ENCODE measurements at regions not wholly inside any gene's neighbourhood (a gene's known extent, or its start where the extent isn't known, plus 50 kb on each side); places are given as distances from the start of the nearest gene placed in this dataset.

DNA sequence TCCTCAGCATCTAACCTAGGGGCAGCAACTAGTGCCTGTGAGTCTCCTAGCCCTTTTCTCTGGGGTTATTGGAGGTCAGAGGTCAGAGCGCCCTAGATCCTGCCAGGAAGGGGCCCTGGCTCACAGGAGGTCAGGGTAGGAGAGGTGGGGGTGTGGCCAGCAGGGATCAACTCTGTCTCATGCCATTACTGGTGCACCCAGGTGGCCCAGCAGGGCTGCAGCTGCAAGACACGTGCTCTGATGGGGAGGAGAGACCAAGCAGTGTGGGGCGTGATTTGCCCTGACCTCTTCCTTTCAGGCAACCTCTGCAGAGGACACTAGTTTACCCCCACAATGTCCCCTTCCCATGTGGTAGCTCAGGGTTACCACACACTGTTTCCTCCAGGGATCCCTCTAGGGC lies 73.3 kb upstream of the ZNF30 start:
- H3K27me3 ChIP-seq (ENCODE audit: insufficient read depth, poor library complexity, severe bottlenecking) = no peaks in the 10 kb centered on the region
- no peak overlapping the region for H3K4me3 ChIP-seq (replicated peaks; ENCODE audit: insufficient read depth, low read length)
- TF ChIP-seq, protein P1, sequence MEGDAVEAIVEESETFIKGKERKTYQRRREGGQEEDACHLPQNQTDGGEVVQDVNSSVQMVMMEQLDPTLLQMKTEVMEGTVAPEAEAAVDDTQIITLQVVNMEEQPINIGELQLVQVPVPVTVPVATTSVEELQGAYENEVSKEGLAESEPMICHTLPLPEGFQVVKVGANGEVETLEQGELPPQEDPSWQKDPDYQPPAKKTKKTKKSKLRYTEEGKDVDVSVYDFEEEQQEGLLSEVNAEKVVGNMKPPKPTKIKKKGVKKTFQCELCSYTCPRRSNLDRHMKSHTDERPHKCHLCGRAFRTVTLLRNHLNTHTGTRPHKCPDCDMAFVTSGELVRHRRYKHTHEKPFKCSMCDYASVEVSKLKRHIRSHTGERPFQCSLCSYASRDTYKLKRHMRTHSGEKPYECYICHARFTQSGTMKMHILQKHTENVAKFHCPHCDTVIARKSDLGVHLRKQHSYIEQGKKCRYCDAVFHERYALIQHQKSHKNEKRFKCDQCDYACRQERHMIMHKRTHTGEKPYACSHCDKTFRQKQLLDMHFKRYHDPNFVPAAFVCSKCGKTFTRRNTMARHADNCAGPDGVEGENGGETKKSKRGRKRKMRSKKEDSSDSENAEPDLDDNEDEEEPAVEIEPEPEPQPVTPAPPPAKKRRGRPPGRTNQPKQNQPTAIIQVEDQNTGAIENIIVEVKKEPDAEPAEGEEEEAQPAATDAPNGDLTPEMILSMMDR (IDR thresholded peaks at IDR 0.05; ENCODE audit: insufficient read depth, low read length) = no peak
- TF ChIP-seq POLR2AphosphoS5 (IDR thresholded peaks at IDR 0.05; ENCODE audit: low read depth) (no peak), GABPA (IDR thresholded peaks at IDR 0.05; ENCODE audit: low read depth) (no peak), SPI1 (IDR thresholded peaks at IDR 0.05; ENCODE audit: borderline replicate concordance, low read depth) (no peak), REST (IDR thresholded peaks at IDR 0.05; ENCODE audit: insufficient replicate concordance, low read depth) (no peak)
- DNase-seq (ENCODE audit: low read depth in 1 of 2, low spot score in 1 of 2) = no peak
- H3K27ac ChIP-seq (replicated peaks) = no peak overlapping the region

GRCh38 chr19:34852669-34853068 lies 74.0 kb upstream of the ZNF30 start:
- no peak overlapping the region for H3K27ac ChIP-seq (replicated peaks)
- H3K27me3 ChIP-seq (ENCODE audit: insufficient read depth, poor library complexity, severe bottlenecking) = no peaks in the 10 kb centered on the region
- H3K4me3 ChIP-seq (replicated peaks; ENCODE audit: insufficient read depth, low read length) = no peak overlapping the region
- DNase-seq (ENCODE audit: low read depth in 1 of 2, low spot score in 1 of 2) = no peak
- no peak for TF ChIP-seq SPI1 (IDR thresholded peaks at IDR 0.05; ENCODE audit: borderline replicate concordance, low read depth)
- TF ChIP-seq REST (IDR thresholded peaks at IDR 0.05; ENCODE audit: insufficient replicate concordance, low read depth) = no peak
- TF ChIP-seq, protein P1 (IDR thresholded peaks at IDR 0.05; ENCODE audit: insufficient read depth, low read length) = no peak
- no peak for TF ChIP-seq POLR2AphosphoS5 (IDR thresholded peaks at IDR 0.05; ENCODE audit: low read depth)
- no peak for TF ChIP-seq GABPA (IDR thresholded peaks at IDR 0.05; ENCODE audit: low read depth)

GRCh38 chr19:34851277-34851804 lies 75.4 kb upstream of the ZNF30 start:
- Histone ChIP-seq H3K27me3 (ENCODE audit: insufficient read depth, poor library complexity, severe bottlenecking) (no peaks in the 10 kb centered on the region), H3K27ac (replicated peaks) (no peak overlapping the region), H3K4me3 (replicated peaks; ENCODE audit: insufficient read depth, low read length) (no peak overlapping the region)
- DNase-seq (ENCODE audit: low read depth in 1 of 2, low spot score in 1 of 2) = no peak
- TF ChIP-seq GABPA (IDR thresholded peaks at IDR 0.05; ENCODE audit: low read depth) = no peak
- TF ChIP-seq POLR2AphosphoS5 (IDR thresholded peaks at IDR 0.05; ENCODE audit: low read depth) = no peak
- TF ChIP-seq SPI1 (IDR thresholded peaks at IDR 0.05; ENCODE audit: borderline replicate concordance, low read depth) = no peak
- TF ChIP-seq, protein P1 (IDR thresholded peaks at IDR 0.05; ENCODE audit: insufficient read depth, low read length) = no peak
- TF ChIP-seq REST (IDR thresholded peaks at IDR 0.05; ENCODE audit: insufficient replicate concordance, low read depth) = no peak

Measured in HL-60 (cell line).